OCI-LY3 (cell line): ENCODE measurements at regions not wholly inside any gene's neighbourhood (a gene's known extent, or its start where the extent isn't known, plus 50 kb on each side); places are given as distances from the start of the nearest gene placed in this dataset.

Experiments
- H2AFZ ChIP-seq: fragments of 200-600, 300-600 bp; shearing (Covaris generic); 2 replicates; pipeline ENCODE4 v1.6.0; 2014; ENCODE audit warnings: antibody characterized with exemption, low read depth, low read length
- H3K27ac ChIP-seq: fragments of 200-600, 300-600 bp; sonication (generic); 2 replicates; pipeline ENCODE4 v1.5.1; 2014; ENCODE audit warnings: mild to moderate bottlenecking, low read length, moderate library complexity, mixed read lengths
- H3K27me3 ChIP-seq: fragments of 200-600, 300-600 bp; sonication (generic); 2 replicates; pipeline ENCODE4 v1.6.1; 2014; ENCODE audit warnings: low read depth, low read length, mixed read lengths
- H3K36me3 ChIP-seq: fragments of 200-600, 300-600 bp; sonication (generic); replicated peaks from 2 replicates; pipeline ENCODE3; 2014; ENCODE audit warnings: low read depth, low read length, mixed read lengths
- H3K4me1 ChIP-seq: fragments of 300-600, 200-600 bp; sonication (generic); 2 replicates; pipeline ENCODE4 v1.6.1; 2014; ENCODE audit warnings: low read length, mixed read lengths
- H3K4me2 ChIP-seq: fragments of 200-600, 300-600 bp; sonication (generic); 2 replicates; pipeline ENCODE4 v1.6.1; 2014; ENCODE audit warnings: low read length, mixed read lengths
- H3K4me3 ChIP-seq: fragments of 300-600, 200-600 bp; sonication (generic); 2 replicates; pipeline ENCODE4 v1.5.1; 2014; ENCODE audit warnings: antibody characterized with exemption, mild to moderate bottlenecking, low read length, moderate library complexity
- H3K79me2 ChIP-seq: fragments of 300-600, 200-600 bp; shearing (Covaris generic); 2 replicates; pipeline ENCODE4 v1.6.1; 2014; ENCODE audit warnings: mild to moderate bottlenecking, low read length, mixed read lengths
- H3K9ac ChIP-seq: fragments of 300-600, 200-600 bp; shearing (Covaris generic); 2 replicates; pipeline ENCODE4 v1.6.0; 2014; ENCODE audit warnings: mild to moderate bottlenecking, low read length, moderate library complexity
- H3K9me3 ChIP-seq: fragments of 200-600, 300-600 bp; shearing (Covaris generic); 2 replicates; pipeline ENCODE4 v1.6.1; 2014; ENCODE audit warnings: low read length, mixed read lengths; ENCODE audit not compliant: insufficient read depth
- H4K20me1 ChIP-seq: fragments of 200-600, 300-600 bp; sonication (generic); 2 replicates; pipeline ENCODE4 v1.6.1; 2016; ENCODE audit warnings: low read length, mixed read lengths; ENCODE audit not compliant: insufficient read depth
- CTCF ChIP-seq: fragments of 200-600, 300-600 bp; sonication (generic); IDR thresholded peaks from 2 replicates; pipeline ENCODE4 v1.5.1; 2014; ENCODE audit warnings: antibody characterized with exemption, low read length, low read depth
- EZH2phosphoT487 ChIP-seq: fragments of 200-600 bp; shearing (Covaris generic); IDR thresholded peaks from 2 replicates; pipeline ENCODE4 v1.6.1; 2018; ENCODE audit warnings: antibody characterized with exemption, mixed run types, low read depth

DNA sequence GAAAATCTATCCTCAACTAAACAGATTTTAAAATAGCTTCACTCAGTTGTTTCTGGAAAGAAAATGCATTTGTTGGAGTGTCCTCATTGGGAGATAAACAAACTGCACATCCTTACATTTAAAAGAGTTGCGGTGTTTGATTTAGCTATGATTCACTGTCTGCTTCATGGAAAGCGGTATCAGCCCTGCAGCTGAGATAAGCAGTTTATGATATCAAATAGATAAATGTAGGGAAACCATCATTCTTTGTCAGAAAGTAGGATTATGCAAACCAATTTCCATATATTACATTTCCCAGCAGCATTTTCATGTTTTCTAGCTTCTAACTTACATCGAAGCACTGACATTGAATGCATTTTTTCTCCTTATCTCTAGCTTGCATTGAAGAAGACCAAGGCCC, 698.9 kb downstream of the DIPK2A start:
- TF ChIP-seq EZH2phosphoT487 (no peak), CTCF (no peak)
- Histone ChIP-seq H3K4me3 (no peak overlapping the region), H3K9me3 (0 out of 2 replicates have a peak, but pooled peaks cover 4% of the 10 kb centered on the region), H3K36me3 (no peaks in the 10 kb centered on the region), H3K79me2 (no peaks in the 10 kb centered on the region), H3K27me3 (no peaks in the 10 kb centered on the region), H3K4me1 (peaks cover 3% of the 10 kb centered on the region; the same call in 1 of the 2 replicates), H3K4me2 (no peak overlapping the region), H3K9ac (no peak overlapping the region), H2AFZ (no peak overlapping the region), H4K20me1 (no peaks in the 10 kb centered on the region), H3K27ac (no peak overlapping the region)

- H2AFZ ChIP-seq = no peak overlapping the region
- H3K27ac ChIP-seq = no peak overlapping the region
- no peaks in the 10 kb centered on the region for H3K79me2 ChIP-seq
- H3K27me3 ChIP-seq = no peaks in the 10 kb centered on the region
- peaks cover 5% of the 10 kb centered on the region; the same call in 1 of the 2 replicates for H3K4me1 ChIP-seq
- H3K9me3 ChIP-seq = no peaks in the 10 kb centered on the region
- no peaks in the 10 kb centered on the region for H4K20me1 ChIP-seq
- no peak overlapping the region for H3K4me3 ChIP-seq
- no peak for TF ChIP-seq EZH2phosphoT487
- TF ChIP-seq CTCF = no peak
- no peak overlapping the region for H3K4me2 ChIP-seq
- no peak overlapping the region for H3K9ac ChIP-seq
- no peaks in the 10 kb centered on the region for H3K36me3 ChIP-seq
Measured at GRCh38 chr3:144677103-144677502, 705.5 kb downstream of the DIPK2A start.

DNA sequence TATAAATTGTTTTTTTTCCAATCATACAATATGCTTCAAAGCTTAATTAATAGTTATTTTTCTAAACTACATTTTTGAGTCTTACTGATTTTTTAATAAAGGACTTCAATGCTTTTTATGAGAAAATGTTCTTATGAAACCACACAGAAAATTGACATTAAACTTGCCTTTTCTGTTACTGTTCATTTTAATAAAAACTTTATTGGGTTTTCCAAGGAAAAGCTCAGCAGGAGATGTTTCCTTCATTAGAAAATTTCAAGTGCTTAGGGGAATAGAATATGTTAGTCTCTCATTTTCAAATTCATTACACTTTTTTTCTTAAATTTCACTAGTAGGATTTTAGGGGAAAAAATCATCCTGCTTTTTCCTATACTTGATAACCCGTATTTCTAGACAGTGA, 711.4 kb downstream of the DIPK2A start:
- Histone ChIP-seq H2AFZ (no peak overlapping the region), H3K4me2 (no peak overlapping the region), H3K4me3 (no peak overlapping the region), H3K9ac (no peak overlapping the region), H3K36me3 (no peaks in the 10 kb centered on the region), H4K20me1 (no peaks in the 10 kb centered on the region), H3K9me3 (0 out of 2 replicates have a peak, but pooled peaks cover 6% of the 10 kb centered on the region), H3K4me1 (no peaks in the 10 kb centered on the region), H3K27me3 (no peaks in the 10 kb centered on the region), H3K79me2 (no peaks in the 10 kb centered on the region), H3K27ac (no peak overlapping the region)
- TF ChIP-seq EZH2phosphoT487 = no peak
- no peak for TF ChIP-seq CTCF

DNA sequence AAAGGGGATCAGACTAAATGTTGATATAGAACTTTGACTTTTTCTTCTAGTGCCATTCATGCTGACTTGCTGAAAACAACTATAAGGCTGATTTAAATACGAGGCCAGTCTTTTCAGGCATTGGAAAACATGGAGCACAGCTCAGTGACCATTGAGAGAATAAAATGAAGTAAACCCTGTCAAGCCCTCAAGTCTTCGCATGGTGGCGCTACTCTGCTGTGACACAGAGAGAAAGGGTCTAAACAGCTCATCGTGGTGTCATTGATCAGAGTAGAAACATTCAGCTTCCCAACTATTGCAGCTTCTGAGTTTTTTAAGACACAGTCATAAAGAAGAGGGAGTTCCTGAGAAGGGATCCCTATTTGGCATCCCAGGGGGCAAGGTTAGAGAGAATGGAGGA, 716.2 kb downstream of the DIPK2A start:
- H3K4me3 ChIP-seq = no peak overlapping the region
- no peaks in the 10 kb centered on the region for H3K79me2 ChIP-seq
- no peak overlapping the region for H3K9ac ChIP-seq
- no peaks in the 10 kb centered on the region for H4K20me1 ChIP-seq
- H3K27ac ChIP-seq = no peak overlapping the region
- no peaks in the 10 kb centered on the region for H3K4me1 ChIP-seq
- H3K4me2 ChIP-seq = no peak overlapping the region
- H3K9me3 ChIP-seq = peaks cover 10% of the 10 kb centered on the region; the same call in 1 of the 2 replicates
- no peaks in the 10 kb centered on the region for H3K27me3 ChIP-seq
- no peaks in the 10 kb centered on the region for H3K36me3 ChIP-seq
- no peak overlapping the region for H2AFZ ChIP-seq
- TF ChIP-seq CTCF (no peak), EZH2phosphoT487 (no peak)
